ENCODE measurements at regions not wholly inside any gene's neighbourhood (a gene's known extent, or its start where the extent isn't known, plus 50 kb on each side); places are given as distances from the start of the nearest gene placed in this dataset.

- H3K27ac ChIP-seq = no peak overlapping the region
- H3K9me3 ChIP-seq = no peaks in the 10 kb centered on the region
- no peaks in the 10 kb centered on the region for H3K27me3 ChIP-seq
- peaks cover 30% of the 10 kb centered on the region for H3K4me1 ChIP-seq
- DNase-seq (ENCODE audit: extremely low spot score in 2 of 2) = peak in 1 of 2 donors; percentile 81
- intact Hi-C loops (cut with DNase I) = no loop called here
- no peaks in the 10 kb centered on the region for H3K36me3 ChIP-seq
- TF ChIP-seq POLR2AphosphoS5 (IDR thresholded peaks at IDR 0.05; ENCODE audit: insufficient read depth in 1 of 2, low read depth in 1 of 2) (no peak), CTCF (IDR thresholded peaks at IDR 0.05) (no peak), POLR2A (IDR thresholded peaks at IDR 0.05) (no peak)
- no peak overlapping the region for H3K4me3 ChIP-seq
Observed at GRCh38 chr6:163943607-163944385, 529.3 kb downstream of the QKI start.

- no peak overlapping the region for H3K27ac ChIP-seq
- no peak overlapping the region for H3K4me3 ChIP-seq
- H3K36me3 ChIP-seq = no peaks in the 10 kb centered on the region
- H3K4me1 ChIP-seq = peaks cover 30% of the 10 kb centered on the region
- no peaks in the 10 kb centered on the region for H3K27me3 ChIP-seq
- DNase-seq (ENCODE audit: extremely low spot score in 2 of 2) = no peak
- TF ChIP-seq POLR2AphosphoS5 (IDR thresholded peaks at IDR 0.05; ENCODE audit: insufficient read depth in 1 of 2, low read depth in 1 of 2) = no peak
- TF ChIP-seq POLR2A (IDR thresholded peaks at IDR 0.05) = no peak
- no peak for TF ChIP-seq CTCF (IDR thresholded peaks at IDR 0.05)
- H3K9me3 ChIP-seq = no peaks in the 10 kb centered on the region
- intact Hi-C loops (cut with DNase I) = no loop called here
Observed at GRCh38 chr6:163942790-163943189, 528.3 kb downstream of the QKI start.

- no peaks in the 10 kb centered on the region for H3K36me3 ChIP-seq
- H3K9me3 ChIP-seq = no peaks in the 10 kb centered on the region
- DNase-seq (ENCODE audit: extremely low spot score in 2 of 2) = peak in 1 of 2 donors; percentile 79
- no peak overlapping the region for H3K27ac ChIP-seq
- no peaks in the 10 kb centered on the region for H3K27me3 ChIP-seq
- intact Hi-C loops (cut with DNase I) = no loop called here
- peaks cover 29% of the 10 kb centered on the region for H3K4me1 ChIP-seq
- no peak overlapping the region for H3K4me3 ChIP-seq
- no peak for TF ChIP-seq CTCF (IDR thresholded peaks at IDR 0.05)
- TF ChIP-seq POLR2A (IDR thresholded peaks at IDR 0.05) = no peak
- TF ChIP-seq POLR2AphosphoS5 (IDR thresholded peaks at IDR 0.05; ENCODE audit: insufficient read depth in 1 of 2, low read depth in 1 of 2) = no peak
Observed at GRCh38 chr6:163941624-163941976, 527.1 kb downstream of the QKI start.

- no peak overlapping the region for H3K4me3 ChIP-seq
- no peak overlapping the region for H3K27ac ChIP-seq
Observed at GRCh38 chr6:163940705-163941623, 526.4 kb downstream of the QKI start.

GRCh38 chr6:163937071-163937470, 522.6 kb downstream of the QKI start:
- Histone ChIP-seq H3K4me1 (no peaks in the 10 kb centered on the region), H3K27ac (no peak overlapping the region), H3K9me3 (no peaks in the 10 kb centered on the region), H3K36me3 (no peaks in the 10 kb centered on the region), H3K4me3 (no peak overlapping the region), H3K27me3 (no peaks in the 10 kb centered on the region)
- no peak for DNase-seq (ENCODE audit: extremely low spot score in 2 of 2)
- no peak for TF ChIP-seq POLR2AphosphoS5 (IDR thresholded peaks at IDR 0.05; ENCODE audit: insufficient read depth in 1 of 2, low read depth in 1 of 2)
- intact Hi-C loops (cut with DNase I) = no loop called here

More at GRCh38 chr6:163940705-163941623, 526.4 kb downstream of the QKI start:
- Histone ChIP-seq H3K36me3 (no peaks in the 10 kb centered on the region), H3K4me1 (peaks cover 23% of the 10 kb centered on the region), H3K27me3 (no peaks in the 10 kb centered on the region), H3K9me3 (no peaks in the 10 kb centered on the region)
- TF ChIP-seq POLR2A (IDR thresholded peaks at IDR 0.05) (no peak), POLR2AphosphoS5 (IDR thresholded peaks at IDR 0.05; ENCODE audit: insufficient read depth in 1 of 2, low read depth in 1 of 2) (no peak)
- intact Hi-C loops (cut with DNase I) = no loop called here
- no peak for DNase-seq (ENCODE audit: extremely low spot score in 2 of 2)
